IPS-15b (cell line): ENCODE measurements at regions not wholly inside any gene's neighbourhood (a gene's known extent, or its start where the extent isn't known, plus 50 kb on each side); places are given as distances from the start of the nearest gene placed in this dataset.
"Not testable (repeated sequence)": the region's sequence is repeated elsewhere in the genome, so short reads cannot be mapped to it uniquely, and the experiment has no call there.

ENCODE experiments used
- H3K27me3 ChIP-seq: one replicate; pipeline ENCODE4 v1.6.1; 2013; ENCODE audit warnings: low read length; ENCODE audit not compliant: control insufficient read depth, insufficient read depth
- H3K36me3 ChIP-seq: one replicate; pipeline ENCODE4 v1.6.1; 2013; ENCODE audit warnings: low read length; ENCODE audit not compliant: control insufficient read depth, insufficient read depth
- H3K4me1 ChIP-seq: one replicate; pipeline ENCODE4 v1.6.1; 2013; ENCODE audit warnings: mild to moderate bottlenecking, low read length; ENCODE audit not compliant: control insufficient read depth, insufficient read depth
- H3K4me3 ChIP-seq: one replicate; pipeline ENCODE4 v1.5.1; 2013; ENCODE audit warnings: low read depth, low read length
- H3K9ac ChIP-seq: one replicate; pipeline ENCODE4 v1.6.1; 2013; ENCODE audit warnings: low read depth, mild to moderate bottlenecking, low read length
- H3K9me3 ChIP-seq: one replicate; pipeline ENCODE4 v1.6.1; 2013; ENCODE audit warnings: mild to moderate bottlenecking, low read length; ENCODE audit not compliant: control insufficient read depth, insufficient read depth

DNA sequence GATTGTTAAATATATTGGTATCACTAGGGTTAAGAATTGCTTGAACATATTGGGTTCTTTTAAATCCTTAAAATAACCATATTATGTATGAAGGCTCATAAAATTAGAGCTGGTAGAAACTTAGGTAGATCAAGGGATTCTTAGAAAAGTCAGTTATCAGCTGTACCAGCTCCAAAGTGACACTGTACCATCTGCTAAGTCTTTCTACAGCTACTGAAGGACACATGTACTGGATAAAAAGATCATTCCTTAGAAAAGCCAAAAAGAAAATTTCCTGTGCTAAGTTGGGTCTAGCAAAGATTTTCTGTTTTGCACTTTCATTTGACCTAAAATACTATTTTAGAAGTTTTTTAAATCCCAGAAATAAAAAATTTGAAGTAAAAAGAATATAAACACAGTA lies 130.4 kb downstream of the CD164 start:
- Histone ChIP-seq H3K36me3 (no peaks in the 10 kb centered on the region), H3K9me3 (no peaks in the 10 kb centered on the region), H3K27me3 (no peaks in the 10 kb centered on the region), H3K4me3 (no peak overlapping the region), H3K4me1 (peaks cover 2% of the 10 kb centered on the region), H3K9ac (no peak overlapping the region)

DNA sequence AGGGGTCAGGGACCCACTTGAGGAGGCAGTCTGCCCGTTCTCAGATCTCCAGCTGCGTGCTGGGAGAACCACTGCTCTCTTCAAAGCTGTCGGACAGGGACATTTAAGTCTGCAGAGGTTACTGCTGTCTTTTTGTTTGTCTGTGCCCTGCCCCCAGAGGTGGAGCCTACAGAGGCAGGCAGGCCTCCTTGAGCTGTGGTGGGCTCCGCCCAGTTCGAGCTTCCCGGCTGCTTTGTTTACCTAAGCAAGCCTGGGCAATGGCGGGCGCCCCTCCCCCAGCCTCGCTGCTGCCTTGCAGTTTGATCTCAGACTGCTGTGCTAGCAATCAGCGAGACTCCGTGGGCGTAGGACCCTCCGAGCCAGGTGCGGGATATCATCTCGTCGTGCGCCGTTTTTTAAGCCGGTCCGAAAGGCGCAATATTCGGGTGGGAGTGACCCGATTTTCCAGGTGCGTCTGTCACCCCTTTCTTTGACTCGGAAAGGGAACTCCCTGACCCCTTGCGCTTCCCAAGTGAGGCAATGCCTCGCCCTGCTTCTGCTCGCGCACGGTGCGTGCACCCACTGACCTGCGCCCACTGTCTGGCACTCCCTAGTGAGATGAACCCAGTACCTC lies 131.6 kb downstream of the CD164 start:
- not testable (repeated sequence) for H3K4me1 ChIP-seq, H3K27me3 ChIP-seq, H3K36me3 ChIP-seq, H3K9me3 ChIP-seq
- peak overlapping the region; percentile 81 for H3K9ac ChIP-seq
- H3K4me3 ChIP-seq: peak overlapping the region; percentile 37

GRCh38 chr6:109243863-109244825 lies 138.1 kb downstream of the CD164 start:
- Histone ChIP-seq H3K27me3 (no peaks in the 10 kb centered on the region), H3K9me3 (no peaks in the 10 kb centered on the region), H3K36me3 (no peaks in the 10 kb centered on the region), H3K4me1 (no peaks in the 10 kb centered on the region), H3K4me3 (no peak overlapping the region), H3K9ac (no peak overlapping the region)

GRCh38 chr6:109242925-109243324 lies 139.3 kb downstream of the CD164 start:
- H3K27me3 ChIP-seq: no peaks in the 10 kb centered on the region
- no peak overlapping the region for H3K4me3 ChIP-seq
- H3K9me3 ChIP-seq: no peaks in the 10 kb centered on the region
- no peak overlapping the region for H3K9ac ChIP-seq
- no peaks in the 10 kb centered on the region for H3K36me3 ChIP-seq
- H3K4me1 ChIP-seq: no peaks in the 10 kb centered on the region

DNA sequence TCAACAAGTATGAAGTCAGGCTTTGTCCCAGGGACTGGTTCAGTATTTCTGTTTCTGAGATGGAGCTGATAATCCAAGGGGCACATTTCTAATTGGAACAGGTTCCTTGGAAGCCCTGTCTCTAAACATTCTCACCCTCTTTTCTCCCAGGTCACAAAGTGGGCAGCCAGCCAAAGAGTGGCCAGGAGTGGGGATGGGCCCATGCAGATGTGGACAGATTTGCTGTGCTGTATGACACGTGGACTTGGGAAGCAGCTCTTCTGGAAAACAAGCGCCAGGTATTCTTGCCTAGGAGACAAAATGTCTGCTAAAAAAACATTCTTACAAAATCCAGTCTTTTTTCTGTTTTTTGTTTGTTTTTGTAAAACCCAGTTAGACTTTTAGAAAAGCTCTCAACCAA lies 140.2 kb downstream of the CD164 start:
- Histone ChIP-seq H3K9ac (no peak overlapping the region), H3K36me3 (no peaks in the 10 kb centered on the region), H3K9me3 (no peaks in the 10 kb centered on the region), H3K4me3 (no peak overlapping the region), H3K27me3 (no peaks in the 10 kb centered on the region), H3K4me1 (no peaks in the 10 kb centered on the region)

DNA sequence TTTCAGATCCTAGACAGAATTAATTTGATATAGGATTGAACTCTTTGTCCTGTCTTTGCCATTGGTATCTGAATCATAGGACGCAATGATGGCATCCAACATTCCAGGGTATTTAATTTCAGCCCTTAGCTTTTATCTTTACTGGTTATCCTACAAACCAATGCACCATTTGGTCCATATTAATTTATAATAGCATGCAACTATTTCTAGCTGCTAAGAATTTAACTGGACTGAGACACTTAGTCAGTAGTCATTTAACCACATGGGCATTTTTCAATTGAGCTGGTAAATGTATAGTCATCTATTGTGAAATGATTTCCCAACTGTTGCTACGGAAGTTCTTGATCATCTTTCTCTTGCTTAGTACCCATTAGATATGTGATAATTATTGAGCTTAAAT lies 141.1 kb downstream of the CD164 start:
- Histone ChIP-seq H3K9me3 (no peaks in the 10 kb centered on the region), H3K4me1 (no peaks in the 10 kb centered on the region), H3K9ac (no peak overlapping the region), H3K36me3 (no peaks in the 10 kb centered on the region), H3K4me3 (no peak overlapping the region), H3K27me3 (no peaks in the 10 kb centered on the region)

- no peaks in the 10 kb centered on the region for H3K36me3 ChIP-seq
- H3K27me3 ChIP-seq: no peaks in the 10 kb centered on the region
- H3K4me1 ChIP-seq: no peaks in the 10 kb centered on the region
- no peak overlapping the region for H3K4me3 ChIP-seq
- no peaks in the 10 kb centered on the region for H3K9me3 ChIP-seq
- H3K9ac ChIP-seq: no peak overlapping the region
Measured at GRCh38 chr6:109240370-109241084, 141.7 kb downstream of the CD164 start.

- Histone ChIP-seq H3K4me1 (no peaks in the 10 kb centered on the region), H3K36me3 (no peaks in the 10 kb centered on the region), H3K27me3 (no peaks in the 10 kb centered on the region), H3K4me3 (no peak overlapping the region), H3K9me3 (no peaks in the 10 kb centered on the region), H3K9ac (no peak overlapping the region)
Measured at GRCh38 chr6:109239651-109240321, 142.5 kb downstream of the CD164 start.

GRCh38 chr6:109239160-109239559 lies 143.1 kb downstream of the CD164 start:
- Histone ChIP-seq H3K9me3 (no peaks in the 10 kb centered on the region), H3K4me1 (no peaks in the 10 kb centered on the region)

DNA sequence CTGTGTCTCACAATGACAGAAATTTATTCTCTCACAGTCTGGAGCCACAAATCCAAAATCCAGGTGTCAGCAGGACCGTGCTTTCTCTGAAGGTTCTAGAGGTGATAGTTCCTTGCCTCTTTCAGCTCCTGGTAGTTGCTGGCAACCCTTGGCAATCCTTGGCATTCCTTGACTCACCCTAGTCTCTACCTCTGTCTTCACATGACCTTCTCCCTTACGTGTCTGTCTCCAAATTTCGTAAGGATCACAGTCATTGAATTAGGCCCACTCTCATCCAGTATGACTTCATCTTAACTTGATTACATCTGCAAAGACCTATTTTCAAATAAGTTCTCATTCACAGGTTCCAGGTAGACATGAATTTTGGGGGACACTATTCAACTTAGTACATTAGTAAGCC lies 143.1 kb downstream of the CEP57L1 start:
- Histone ChIP-seq H3K4me3 (no peak overlapping the region), H3K36me3 (no peaks in the 10 kb centered on the region), H3K9ac (no peak overlapping the region), H3K27me3 (no peaks in the 10 kb centered on the region), H3K4me1 (no peaks in the 10 kb centered on the region), H3K9me3 (no peaks in the 10 kb centered on the region)

More at GRCh38 chr6:109239160-109239559, 143.1 kb downstream of the CD164 start:
- Histone ChIP-seq H3K4me3 (no peak overlapping the region), H3K9ac (no peak overlapping the region), H3K27me3 (no peaks in the 10 kb centered on the region), H3K36me3 (no peaks in the 10 kb centered on the region)

- H3K9me3 ChIP-seq: no peaks in the 10 kb centered on the region
- H3K4me3 ChIP-seq: no peak overlapping the region
- no peak overlapping the region for H3K9ac ChIP-seq
- no peaks in the 10 kb centered on the region for H3K27me3 ChIP-seq
- no peaks in the 10 kb centered on the region for H3K4me1 ChIP-seq
- H3K36me3 ChIP-seq: no peaks in the 10 kb centered on the region
Measured at GRCh38 chr6:109237986-109238329, 142.7 kb downstream of the CEP57L1 start.
